NCI-H187 treated with DMSO at 0.1 percent for 48 hours (cell line): ENCODE measurements at regions not wholly inside any gene's neighbourhood (a gene's known extent, or its start where the extent isn't known, plus 50 kb on each side); places are given as distances from the start of the nearest gene placed in this dataset.
"Not testable (repeated sequence)": the region's sequence is repeated elsewhere in the genome, so short reads cannot be mapped to it uniquely, and the experiment has no call there.

Experiments
- DNase-seq: peaks from one replicate; lab custom pipeline; 2025; lab: John Stamatoyannopoulos, UW

- DNase-seq: no peak
These were observed 558.0 kb upstream of the TECRL start for GRCh38 chr4:64967286-64967685.

- DNase-seq: no peak
These were observed 551.3 kb upstream of the TECRL start for GRCh38 chr4:64960516-64960915.

DNA sequence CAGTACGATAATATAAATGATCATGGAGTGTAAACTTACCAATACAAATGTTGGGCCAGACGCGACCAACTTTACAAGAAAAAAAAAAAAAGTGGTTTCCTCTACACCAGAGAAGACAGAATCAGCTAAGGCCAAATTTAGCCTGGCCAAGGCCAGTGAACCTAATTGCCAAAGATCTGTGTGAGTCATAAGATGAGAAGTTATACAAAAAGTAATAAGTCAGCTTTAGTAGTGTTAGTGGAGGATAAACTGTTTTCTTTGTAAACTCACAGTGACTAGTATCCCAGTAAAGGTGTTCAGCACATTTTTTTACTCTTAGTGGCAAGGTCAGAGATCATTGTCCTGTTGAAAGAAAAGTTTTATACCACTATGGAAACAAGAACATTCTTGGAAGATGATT lies 531.4 kb upstream of the TECRL start:
- no peak for DNase-seq

DNA sequence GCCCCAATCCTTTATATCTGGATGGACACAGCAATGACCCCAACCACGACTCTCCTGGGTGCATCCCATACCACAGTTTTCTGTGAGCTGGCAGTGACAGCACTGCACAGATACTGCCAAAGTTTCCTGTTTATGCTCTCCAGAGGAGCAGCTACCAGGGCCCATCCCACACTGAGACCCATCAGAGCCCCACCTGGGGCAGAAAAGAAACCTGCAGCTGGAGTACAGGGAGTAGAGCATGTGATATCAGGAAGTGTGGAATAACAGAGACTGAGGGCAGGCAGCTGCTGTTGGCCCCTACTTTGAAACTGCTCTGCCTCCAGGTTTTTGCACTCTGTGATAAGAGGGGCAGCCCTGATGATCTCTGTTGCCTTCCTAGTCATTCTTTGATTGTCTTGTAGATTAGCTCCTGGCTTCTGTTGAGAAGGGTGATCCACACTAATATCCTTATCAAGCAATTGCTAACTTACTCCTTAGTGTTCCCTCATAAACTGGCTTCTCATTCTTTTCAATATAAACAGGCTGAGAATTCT lies 526.3 kb upstream of the TECRL start:
- DNase-seq: no peak

DNA sequence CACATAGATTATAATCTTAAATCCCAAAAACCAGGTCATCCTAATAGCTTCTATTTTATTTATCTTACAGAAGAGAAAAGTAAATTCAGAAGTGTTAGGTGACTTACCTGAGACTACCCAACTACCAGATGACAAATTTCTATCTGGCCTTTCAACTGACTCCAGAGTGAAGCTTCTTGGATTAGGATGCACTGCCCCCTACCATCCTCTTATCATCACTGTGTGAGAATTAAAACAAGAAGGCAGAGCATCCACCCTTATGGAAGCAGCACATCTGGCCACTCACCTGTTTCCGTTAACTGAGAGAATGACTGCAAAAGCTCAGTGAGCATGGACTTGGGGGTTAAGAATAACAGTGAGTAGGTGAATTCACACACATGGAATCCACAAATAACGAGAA lies 502.6 kb upstream of the TECRL start:
- DNase-seq: no peak

GRCh38 chr4:64903986-64904385 lies 494.7 kb upstream of the TECRL start:
- no peak for DNase-seq

DNA sequence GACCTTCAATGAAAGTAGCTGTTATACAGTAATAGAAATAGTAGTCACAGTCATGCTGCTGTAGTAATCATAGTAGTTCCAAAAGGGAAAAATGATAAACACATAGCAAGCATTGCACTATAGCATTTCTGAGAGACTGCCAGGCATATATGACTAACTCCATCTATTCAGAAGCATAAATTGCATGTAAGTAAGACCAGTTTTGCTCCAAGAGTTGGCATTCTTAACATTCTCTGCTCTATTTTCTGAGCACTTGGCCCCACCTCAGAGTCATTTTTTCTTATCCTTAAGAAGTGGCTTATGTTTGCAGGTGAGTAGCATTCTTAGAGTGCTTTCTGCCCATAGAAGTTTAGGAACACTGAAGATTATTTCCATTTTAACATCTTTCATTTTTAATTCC lies 490.3 kb upstream of the TECRL start:
- no peak for DNase-seq

DNA sequence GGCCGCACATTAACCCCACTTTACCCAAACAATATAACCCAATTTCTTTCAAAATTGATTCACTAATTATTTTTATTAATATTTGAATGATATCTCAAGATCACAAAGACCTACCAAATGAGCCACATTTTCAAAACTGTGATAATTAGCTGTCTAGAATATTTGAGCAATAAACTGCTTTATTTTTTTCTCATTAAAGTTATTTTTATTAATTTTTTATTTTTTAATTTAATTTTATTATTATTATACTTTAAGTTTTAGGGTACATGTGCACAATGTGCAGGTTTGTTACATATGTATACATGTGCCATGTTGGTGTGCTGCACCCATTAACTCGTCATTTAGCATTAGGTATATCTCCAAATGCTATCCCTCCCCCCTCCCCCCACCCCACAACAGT lies 489.8 kb upstream of the TECRL start:
- DNase-seq: not testable (repeated sequence)

GRCh38 chr4:64897683-64898082 lies 488.4 kb upstream of the TECRL start:
- no peak for DNase-seq

GRCh38 chr4:64895031-64895430 lies 485.8 kb upstream of the TECRL start:
- no peak for DNase-seq

DNA sequence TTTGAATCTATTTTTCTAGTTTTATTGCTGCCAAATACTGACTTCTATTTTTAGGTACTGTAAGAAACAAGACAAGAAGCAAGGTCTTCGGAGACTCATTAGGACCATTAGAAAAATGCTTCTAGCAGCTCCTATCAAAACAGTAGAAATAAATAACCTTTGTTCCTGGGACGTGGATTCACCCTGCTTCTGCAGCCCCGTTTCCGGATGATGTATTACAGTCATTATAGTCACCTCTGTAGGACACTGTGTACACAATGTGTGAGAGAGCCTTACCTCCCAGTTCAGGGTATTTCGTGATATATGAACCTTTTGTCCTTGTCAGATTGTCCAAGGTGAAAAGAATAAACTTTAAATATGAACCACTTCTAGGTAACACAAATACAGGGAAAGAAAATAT lies 484.0 kb upstream of the TECRL start:
- DNase-seq: peak; percentile 43

DNA sequence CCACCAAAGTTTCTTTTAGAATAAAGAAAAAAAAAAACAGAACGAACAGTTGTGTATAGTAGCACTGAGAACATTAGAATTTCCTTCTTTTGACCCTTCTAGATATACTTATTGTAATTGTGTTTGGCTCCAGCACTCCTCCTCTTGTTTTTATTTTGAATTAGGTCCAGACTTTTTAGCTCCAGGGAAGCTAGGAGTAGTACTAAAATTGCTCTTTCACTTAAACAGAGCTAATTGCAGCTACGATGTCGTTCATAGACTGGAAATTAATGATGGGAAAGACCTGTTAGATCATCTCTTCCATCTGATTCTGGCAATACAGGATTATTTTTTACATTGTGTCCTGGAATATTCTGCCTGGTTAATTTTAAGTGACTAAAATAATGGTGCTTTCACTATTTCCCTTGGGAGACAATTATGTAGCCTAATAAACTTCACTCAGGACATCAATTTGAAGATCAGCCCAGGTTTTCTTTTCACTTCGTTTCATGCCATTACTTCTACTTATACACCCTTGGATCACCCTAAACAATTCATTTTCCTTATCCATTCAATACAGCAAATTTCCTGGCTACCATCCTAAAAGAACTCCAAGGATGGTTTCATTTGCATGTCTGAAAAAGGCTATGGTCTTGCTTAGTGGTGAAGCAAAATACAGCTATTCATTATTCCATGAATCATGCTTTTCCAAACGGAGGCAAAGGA lies 480.8 kb upstream of the TECRL start:
- no peak for DNase-seq

DNA sequence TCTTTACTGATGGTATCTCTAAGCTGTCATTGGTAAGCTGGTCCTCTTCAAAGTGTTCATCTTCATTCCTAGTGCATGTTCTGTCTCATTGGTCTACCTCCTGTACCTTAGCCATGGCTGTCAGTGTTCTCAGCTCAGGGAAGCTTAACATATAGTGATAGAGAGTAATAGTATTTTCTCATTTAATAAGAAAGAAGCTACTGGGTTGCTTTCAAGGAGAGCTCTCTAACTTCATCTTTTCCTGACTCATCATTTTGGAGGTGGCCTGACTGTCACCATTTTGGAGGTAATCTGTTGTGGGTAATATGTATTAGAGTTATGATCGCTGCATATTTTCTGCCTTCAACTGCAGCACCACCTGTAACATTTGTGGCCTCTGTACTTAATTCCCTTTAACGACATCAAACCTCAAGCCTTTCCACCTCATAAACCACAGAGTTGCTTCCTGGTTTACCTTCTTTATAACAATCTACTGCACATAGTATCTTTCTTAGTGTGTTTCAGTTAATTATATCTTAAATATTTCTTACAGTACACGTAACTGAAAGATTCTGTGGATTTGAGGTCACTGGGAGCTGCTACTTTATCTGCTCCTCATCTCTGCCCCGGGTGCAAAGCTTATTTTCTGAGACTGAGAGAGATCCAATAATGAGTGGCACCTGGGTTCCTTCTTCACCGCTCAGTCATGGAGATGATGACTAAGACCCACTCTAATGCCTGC lies 474.0 kb upstream of the TECRL start:
- DNase-seq: no peak

DNA sequence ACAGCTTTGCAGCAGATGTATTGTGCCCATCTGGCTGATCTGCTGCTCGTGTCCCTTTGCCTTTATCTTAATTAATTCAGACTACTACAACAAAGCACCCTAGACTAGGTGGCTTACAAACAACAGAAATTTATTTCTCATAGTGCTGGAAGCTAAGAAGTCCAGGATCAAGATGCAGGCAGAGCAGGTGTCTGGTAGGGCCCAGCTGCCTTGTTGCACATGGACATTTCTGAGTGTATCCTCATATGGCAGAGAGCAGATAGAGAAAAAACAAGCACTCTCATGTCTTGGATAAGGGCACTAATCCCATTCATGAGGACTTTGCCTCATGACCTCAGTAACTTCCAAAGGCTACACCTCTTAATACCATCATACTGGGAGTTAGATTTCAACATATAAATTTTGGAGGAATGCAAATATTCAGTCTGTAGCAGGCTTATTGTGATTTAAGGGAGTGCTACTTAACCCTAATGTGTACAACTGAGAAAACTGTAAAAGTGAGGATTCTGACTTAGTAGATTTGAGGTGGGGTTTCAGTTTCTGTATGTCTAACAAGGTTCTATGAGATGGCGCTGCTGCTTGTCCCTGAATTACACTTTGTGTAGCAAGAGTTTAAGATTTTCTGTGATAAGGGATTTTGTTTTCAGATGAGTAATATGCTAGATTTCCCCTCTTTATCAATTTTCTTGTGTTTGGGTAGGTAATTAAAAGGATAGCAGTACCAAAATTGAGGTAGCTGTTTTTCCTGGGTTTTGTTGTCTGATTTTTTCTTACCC lies 473.2 kb upstream of the TECRL start:
- no peak for DNase-seq

- DNase-seq: no peak
These were observed 471.3 kb upstream of the TECRL start for GRCh38 chr4:64880557-64880956.

GRCh38 chr4:64876021-64876420 lies 466.8 kb upstream of the TECRL start:
- DNase-seq: no peak

DNA sequence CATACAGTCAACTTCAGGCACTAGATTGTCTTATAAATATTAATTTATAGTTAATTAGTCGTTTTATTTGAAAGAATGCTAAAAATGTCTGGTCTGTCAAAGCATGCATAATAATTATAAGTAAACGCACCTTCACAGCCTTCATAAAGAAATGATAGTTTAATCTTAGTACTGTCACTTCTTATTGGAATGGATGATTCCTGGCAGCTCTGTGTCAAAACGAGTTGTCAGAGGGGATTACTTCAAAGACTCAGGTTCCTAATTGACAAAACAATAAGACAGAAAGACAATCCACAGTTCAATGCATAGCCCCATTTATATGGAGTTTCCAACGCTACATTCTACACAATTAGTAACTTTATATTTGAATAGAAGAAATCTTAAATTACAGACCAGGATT lies 461.3 kb upstream of the TECRL start:
- no peak for DNase-seq

DNA sequence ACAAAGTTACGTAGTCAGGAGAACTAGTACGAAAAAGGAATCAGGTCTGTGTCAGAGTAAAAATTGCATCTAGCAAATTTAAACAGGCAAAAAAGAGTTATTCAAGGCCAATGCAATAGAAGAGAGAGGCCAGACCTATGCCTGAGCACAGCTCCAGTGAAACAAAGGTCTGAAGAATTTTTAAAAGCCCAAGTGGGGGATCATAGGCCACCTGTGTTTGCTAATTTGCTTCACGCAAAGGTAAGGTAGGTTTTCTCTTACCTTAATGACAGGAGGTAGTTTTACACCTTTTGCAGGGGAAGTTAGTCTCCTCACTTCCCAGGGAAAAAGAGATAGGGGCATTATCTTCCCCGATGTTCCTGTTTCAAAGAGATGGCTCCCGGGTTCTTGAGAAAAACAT lies 448.6 kb upstream of the TECRL start:
- no peak for DNase-seq

DNA sequence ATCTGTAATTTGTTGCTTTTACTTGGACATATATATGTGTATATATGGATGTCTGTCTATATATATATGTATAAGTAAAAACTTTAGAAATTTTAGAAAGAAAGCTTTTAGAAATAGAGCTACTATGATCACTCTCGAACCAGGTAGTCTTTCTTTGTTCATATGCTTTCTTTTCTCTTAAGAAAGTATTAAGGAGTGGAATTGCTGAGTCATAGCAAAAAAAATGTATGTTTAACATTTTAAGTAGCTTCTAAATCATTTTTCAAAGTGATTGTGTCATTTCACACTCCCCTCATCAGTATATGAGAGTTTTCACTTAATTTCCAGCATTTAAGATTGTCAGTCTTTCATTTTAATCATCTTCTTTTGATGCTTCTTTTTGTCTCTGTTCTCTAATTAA lies 447.9 kb upstream of the TECRL start:
- no peak for DNase-seq

GRCh38 chr4:64846417-64846816 lies 437.2 kb upstream of the TECRL start:
- DNase-seq: no peak

DNA sequence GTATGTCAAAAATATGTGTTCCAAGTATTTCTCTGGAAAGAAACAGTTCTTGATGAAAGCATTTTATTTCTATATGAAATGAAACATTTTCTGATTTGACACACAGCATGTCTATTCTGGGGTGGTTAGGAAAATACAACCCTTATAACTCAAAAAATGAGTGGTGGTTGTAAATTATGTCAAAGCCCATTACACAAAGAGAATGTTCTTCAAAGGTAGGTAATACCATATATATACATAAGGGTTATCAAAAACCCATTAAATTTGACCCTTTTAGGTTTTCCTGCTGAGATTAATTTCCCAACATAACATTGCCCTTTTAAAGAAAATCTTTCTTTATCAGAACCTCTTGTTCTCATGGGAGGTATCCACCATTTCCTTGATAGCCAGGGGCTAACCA lies 420.5 kb upstream of the TECRL start:
- DNase-seq: no peak

- DNase-seq: no peak
These were observed 415.3 kb upstream of the TECRL start for GRCh38 chr4:64824591-64824990.

DNA sequence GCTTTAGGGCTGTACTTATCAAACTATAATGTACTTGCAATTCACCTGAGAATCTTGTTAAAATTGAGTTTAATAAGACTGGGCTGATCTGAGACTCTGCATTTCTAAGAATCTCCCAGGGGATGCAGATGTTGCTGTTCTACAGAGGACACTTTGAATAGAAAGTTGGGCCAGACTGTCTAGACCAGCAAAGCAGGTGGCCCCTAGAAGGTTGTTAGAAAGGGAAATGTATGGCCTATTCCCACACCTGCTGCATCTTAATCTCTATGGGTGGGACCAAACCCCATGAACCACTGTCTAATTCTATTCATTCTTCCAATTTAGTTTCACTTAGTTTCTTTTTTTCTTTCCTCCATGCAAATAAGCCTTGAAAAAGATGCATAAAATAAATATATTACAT lies 413.2 kb upstream of the TECRL start:
- no peak for DNase-seq
